CD14-positive monocyte (primary cell): ENCODE measurements at regions not wholly inside any gene's neighbourhood (a gene's known extent, or its start where the extent isn't known, plus 50 kb on each side); places are given as distances from the start of the nearest gene placed in this dataset.

Source experiments
- DNase-seq, 3 donors: peaks; one replicate each; pipeline ENCODE4 v3.0.0-alpha.2; 2011 to 2022
- H2AFZ ChIP-seq: 2 replicates; pipeline ENCODE4 v1.6.0; 2012; ENCODE audit warnings: mild to moderate bottlenecking, low read depth, low read length, inconsistent platforms; ENCODE audit not compliant: insufficient read depth, poor library complexity, severe bottlenecking
- H3K27ac ChIP-seq, 2 donors: 1 replicate in 1 of 2; 2 replicates in 1 of 2; pipeline ENCODE4 v1.5.1; 2012 to 2013; ENCODE audit warnings: low read length in 2 of 2, control low read depth in 1 of 2, inconsistent platforms in 1 of 2, low read depth in 1 of 2, mild to moderate bottlenecking in 1 of 2
- H3K27me3 ChIP-seq, 2 donors: one replicate each; pipeline versions ENCODE4 v1.6.0 to v1.6.1; 2011 to 2013; ENCODE audit warnings: low read length in 2 of 2; ENCODE audit not compliant: control insufficient read depth in 2 of 2, insufficient read depth in 2 of 2
- H3K36me3 ChIP-seq, 2 donors: replicated peaks in 1 of 2; 1 replicate in 1 of 2; 2 replicates in 1 of 2; pipeline versions ENCODE4 v1.5.1 to v1.6.1; 2012 to 2013; ENCODE audit warnings: low read length in 2 of 2, control low read depth in 1 of 2, inconsistent platforms in 1 of 2, mild to moderate bottlenecking in 1 of 2; ENCODE audit not compliant: insufficient read depth in 2 of 2, control insufficient read depth in 1 of 2
- H3K4me1 ChIP-seq, 2 donors: 1 replicate in 1 of 2; 2 replicates in 1 of 2; pipeline versions ENCODE4 v1.5.1 to v1.6.1; 2012 to 2013; ENCODE audit warnings: low read length in 2 of 2, control low read depth in 1 of 2, inconsistent platforms in 1 of 2, mild to moderate bottlenecking in 1 of 2, moderate library complexity in 1 of 2; ENCODE audit not compliant: insufficient read depth in 2 of 2, control insufficient read depth in 1 of 2
- H3K4me2 ChIP-seq: replicated peaks from 2 replicates; pipeline ENCODE3; 2012; ENCODE audit warnings: low read length, moderate library complexity, mild to moderate bottlenecking; ENCODE audit not compliant: poor library complexity, severe bottlenecking; ENCODE audit errors: extremely low read depth
- H3K4me3 ChIP-seq, 3 experiments: fragments of 200-600 bp in 1 of 3; sonication (generic) in 1 of 3; replicated peaks in 1 of 3; 1 replicate in 2 of 3; 2 replicates in 1 of 3; pipeline ENCODE4 v1.5.1; 2011 to 2013; ENCODE audit warnings: low read length in 3 of 3, mild to moderate bottlenecking in 3 of 3, control low read depth in 2 of 3, low read depth in 2 of 3, inconsistent platforms in 1 of 3, moderate library complexity in 1 of 3
- H3K79me2 ChIP-seq: 2 replicates; pipeline ENCODE4 v1.6.0; 2012; ENCODE audit warnings: mild to moderate bottlenecking, control low read depth, inconsistent platforms, low read length, moderate library complexity; ENCODE audit not compliant: insufficient read depth
- H3K9ac ChIP-seq: 2 replicates; pipeline ENCODE4 v1.6.0; 2017; ENCODE audit warnings: low read length, mild to moderate bottlenecking; ENCODE audit not compliant: insufficient read depth, poor library complexity, severe bottlenecking
- H3K9me3 ChIP-seq, 2 donors: replicated peaks in 1 of 2; 1 replicate in 1 of 2; 2 replicates in 1 of 2; pipeline versions ENCODE4 v1.5.1 to v1.6.1; 2012 to 2013; ENCODE audit warnings: low read length in 2 of 2, control low read depth in 1 of 2; ENCODE audit not compliant: control insufficient read depth in 1 of 2, insufficient read depth in 1 of 2
- H4K20me1 ChIP-seq: 2 replicates; pipeline ENCODE4 v1.6.0; 2012; ENCODE audit warnings: mild to moderate bottlenecking, low read length, control low read depth, moderate library complexity; ENCODE audit not compliant: insufficient read depth
- H3K27ac Mint-ChIP-seq, 7 donors: one replicate each; pipeline ENCODE4 v1.8.0; 2020; ENCODE audit warnings: mild to moderate bottlenecking in 7 of 7, mixed read lengths in 7 of 7, moderate library complexity in 6 of 7, inconsistent platforms in 2 of 7
- H3K27me3 Mint-ChIP-seq, 3 donors: one replicate each; pipeline ENCODE4 v1.8.0; 2021 to 2022; ENCODE audit warnings: low read depth in 3 of 3, mild to moderate bottlenecking in 3 of 3, mixed read lengths in 3 of 3, moderate library complexity in 3 of 3, inconsistent platforms in 1 of 3
- H3K36me3 Mint-ChIP-seq, 2 donors: one replicate each; pipeline ENCODE4 v1.8.0; 2020; ENCODE audit warnings: mixed read lengths in 2 of 2, inconsistent platforms in 1 of 2, mild to moderate bottlenecking in 1 of 2
- H3K4me1 Mint-ChIP-seq: one replicate; pipeline ENCODE4 v1.8.0; 2020; ENCODE audit warnings: mild to moderate bottlenecking, mixed read lengths
- H3K4me3 Mint-ChIP-seq, 2 donors: one replicate each; pipeline ENCODE4 v1.8.0; 2020; ENCODE audit warnings: mild to moderate bottlenecking in 2 of 2, mixed read lengths in 2 of 2, moderate library complexity in 1 of 2
- H3K9me3 Mint-ChIP-seq, 7 donors: one replicate each; pipeline ENCODE4 v1.8.0; 2020 to 2022; ENCODE audit warnings: mixed read lengths in 7 of 7, mild to moderate bottlenecking in 6 of 7, moderate library complexity in 6 of 7, inconsistent platforms in 2 of 7
- WGBS: methylation state at CpG from one replicate; pipeline ENCODE4 v1.1.5; 2013; ENCODE audit warnings: missing lambda C conversion rate; ENCODE audit not compliant: insufficient coverage; 5-methylcytosine and 5-hydroxymethylcytosine counted together
- intact Hi-C, 2 donors: fragments of 100-400 bp; cut with micrococcal nuclease; formaldehyde crosslinking; loops; one replicate each; pipeline versions ENCODE4 v1.15.0 to v1.15.1; 2023
- TF ChIP-seq, protein P1 (sequence below): fragments of 200-600 bp; IDR thresholded peaks from one replicate; pipeline ENCODE4 v1.8.0; 2022; ENCODE audit warnings: antibody characterized with exemption, mild to moderate bottlenecking

DNA sequence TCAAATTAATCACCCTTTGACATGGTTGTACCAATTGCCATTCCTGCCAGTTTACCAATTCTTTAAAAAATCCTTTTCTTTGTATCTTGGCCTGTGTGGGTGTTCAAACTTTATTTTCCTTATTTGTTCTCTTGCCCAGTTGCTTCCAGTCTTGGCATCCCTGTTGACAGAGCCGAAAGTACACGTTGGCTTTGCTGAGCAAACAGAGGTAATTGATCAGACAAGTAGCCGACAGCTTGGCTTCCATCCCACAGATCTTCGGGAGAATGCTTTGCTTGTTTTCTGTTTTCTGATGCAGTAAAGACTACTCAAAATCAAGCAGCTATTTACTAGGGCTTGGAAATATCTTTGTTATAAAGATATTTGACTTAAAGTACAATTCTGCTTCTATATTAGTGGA lies 506.8 kb upstream of the SALL1 start:
- Histone ChIP-seq H3K79me2 (no peaks in the 10 kb centered on the region), H4K20me1 (no peaks in the 10 kb centered on the region), H3K9me3 (peaks cover 11 to 15% of the 10 kb centered on the region in 2 donors), H2AFZ (no peak overlapping the region), H3K4me1 (no peaks in the 10 kb centered on the region), H3K4me2 (no peak overlapping the region), H3K36me3 (no peaks in the 10 kb centered on the region), H3K27me3 (no peaks in the 10 kb centered on the region), H3K9ac (no peak overlapping the region), H3K4me3 (no peak overlapping the region), H3K27ac (no peak overlapping the region)
- DNase-seq = no peak
- Mint-ChIP-seq H3K27me3 (no peaks in the 10 kb centered on the region), H3K36me3 (no peaks in the 10 kb centered on the region), H3K9me3 (peaks cover 5 to 14% (median 9%) of the 10 kb centered on the region in 7 donors), H3K4me1 (no peaks in the 10 kb centered on the region), H3K27ac (no peak overlapping the region), H3K4me3 (no peak overlapping the region)
- intact Hi-C loops = no loop called here
- TF ChIP-seq, protein P1, sequence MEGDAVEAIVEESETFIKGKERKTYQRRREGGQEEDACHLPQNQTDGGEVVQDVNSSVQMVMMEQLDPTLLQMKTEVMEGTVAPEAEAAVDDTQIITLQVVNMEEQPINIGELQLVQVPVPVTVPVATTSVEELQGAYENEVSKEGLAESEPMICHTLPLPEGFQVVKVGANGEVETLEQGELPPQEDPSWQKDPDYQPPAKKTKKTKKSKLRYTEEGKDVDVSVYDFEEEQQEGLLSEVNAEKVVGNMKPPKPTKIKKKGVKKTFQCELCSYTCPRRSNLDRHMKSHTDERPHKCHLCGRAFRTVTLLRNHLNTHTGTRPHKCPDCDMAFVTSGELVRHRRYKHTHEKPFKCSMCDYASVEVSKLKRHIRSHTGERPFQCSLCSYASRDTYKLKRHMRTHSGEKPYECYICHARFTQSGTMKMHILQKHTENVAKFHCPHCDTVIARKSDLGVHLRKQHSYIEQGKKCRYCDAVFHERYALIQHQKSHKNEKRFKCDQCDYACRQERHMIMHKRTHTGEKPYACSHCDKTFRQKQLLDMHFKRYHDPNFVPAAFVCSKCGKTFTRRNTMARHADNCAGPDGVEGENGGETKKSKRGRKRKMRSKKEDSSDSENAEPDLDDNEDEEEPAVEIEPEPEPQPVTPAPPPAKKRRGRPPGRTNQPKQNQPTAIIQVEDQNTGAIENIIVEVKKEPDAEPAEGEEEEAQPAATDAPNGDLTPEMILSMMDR = no peak
- WGBS = 100% methylated on average over 1 of the region's 4 CpGs

DNA sequence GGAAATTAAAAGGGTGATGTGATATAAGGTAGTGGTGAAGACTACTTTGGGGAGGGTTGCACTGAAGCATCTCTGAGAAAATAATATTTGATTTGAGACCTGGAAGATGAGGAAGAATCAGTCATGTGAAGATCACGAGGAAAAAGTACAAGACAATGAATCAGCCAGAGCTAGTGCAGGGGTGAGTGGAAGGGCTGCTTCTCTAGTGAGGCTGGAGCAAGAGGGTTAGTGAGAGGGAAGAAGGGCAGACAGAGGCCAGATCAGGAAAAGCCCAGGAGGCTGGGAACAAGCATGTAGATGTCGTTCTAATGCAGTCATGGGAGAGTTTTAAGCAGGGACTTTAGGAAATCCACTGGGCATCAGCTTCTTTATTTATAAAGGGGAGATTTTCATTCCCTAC lies 504.2 kb upstream of the SALL1 start:
- no peaks in the 10 kb centered on the region for H3K79me2 ChIP-seq
- H4K20me1 ChIP-seq = no peaks in the 10 kb centered on the region
- H3K27ac ChIP-seq = no peak overlapping the region
- no peaks in the 10 kb centered on the region for H3K4me1 Mint-ChIP-seq
- DNase-seq = no peak
- H3K4me2 ChIP-seq = no peak overlapping the region
- no peaks in the 10 kb centered on the region for H3K36me3 ChIP-seq
- no peak overlapping the region for H3K9ac ChIP-seq
- peaks cover 29 to 37% of the 10 kb centered on the region in 2 donors for H3K9me3 ChIP-seq
- peaks cover 0 to 1% (median 0%) of the 10 kb centered on the region in 3 donors for H3K27me3 Mint-ChIP-seq
- peaks cover 10 to 23% (median 14%) of the 10 kb centered on the region in 7 donors for H3K9me3 Mint-ChIP-seq
- 50% methylated on average over 1 of the region's 2 CpGs for WGBS
- no peak overlapping the region for H2AFZ ChIP-seq
- H3K4me3 ChIP-seq = no peak overlapping the region
- no peak overlapping the region for H3K27ac Mint-ChIP-seq
- H3K36me3 Mint-ChIP-seq = no peaks in the 10 kb centered on the region
- no peaks in the 10 kb centered on the region for H3K27me3 ChIP-seq
- TF ChIP-seq, protein P1 = no peak
- H3K4me3 Mint-ChIP-seq = no peak overlapping the region
- no peaks in the 10 kb centered on the region for H3K4me1 ChIP-seq
- intact Hi-C loops = no loop called here
